NCI-H345 (cell line): ENCODE measurements at regions not wholly inside any gene's neighbourhood (a gene's known extent, or its start where the extent isn't known, plus 50 kb on each side); places are given as distances from the start of the nearest gene placed in this dataset.
"Not testable (repeated sequence)": the region's sequence is repeated elsewhere in the genome, so short reads cannot be mapped to it uniquely, and the experiment has no call there.

Source experiments
- DNase-seq: peaks from one replicate; lab custom pipeline; 2025; lab: John Stamatoyannopoulos, UW

GRCh38 chr12:114858388-114859146, 174.6 kb upstream of the TBX3 start:
- no peak for DNase-seq

- DNase-seq: no peak
Measured at GRCh38 chr12:114855678-114856077, 171.7 kb upstream of the TBX3 start.

- no peak for DNase-seq
Measured at GRCh38 chr12:114852976-114853529, 169.1 kb upstream of the TBX3 start.

DNA sequence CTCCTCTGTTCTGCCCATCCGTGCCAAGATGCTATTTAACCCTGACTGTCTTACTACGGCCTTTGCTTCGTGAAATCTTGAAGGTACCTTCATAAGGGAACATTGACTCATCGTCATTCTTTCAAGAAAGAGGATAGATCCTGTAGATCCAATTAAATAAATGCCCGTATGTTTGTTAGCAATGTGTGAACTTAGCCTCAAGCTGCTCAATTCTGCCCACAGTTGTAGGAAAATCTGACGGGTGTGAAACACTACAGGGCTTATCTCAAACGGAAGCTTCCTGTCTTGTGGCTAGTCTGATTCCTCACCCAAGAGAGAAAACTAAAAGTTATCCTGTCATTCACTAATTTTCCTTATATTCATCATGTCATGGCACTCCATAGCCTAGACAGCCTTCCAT, 168.0 kb upstream of the TBX3 start:
- no peak for DNase-seq

- DNase-seq: no peak
Measured at GRCh38 chr12:114850661-114851275, 166.8 kb upstream of the TBX3 start.

DNA sequence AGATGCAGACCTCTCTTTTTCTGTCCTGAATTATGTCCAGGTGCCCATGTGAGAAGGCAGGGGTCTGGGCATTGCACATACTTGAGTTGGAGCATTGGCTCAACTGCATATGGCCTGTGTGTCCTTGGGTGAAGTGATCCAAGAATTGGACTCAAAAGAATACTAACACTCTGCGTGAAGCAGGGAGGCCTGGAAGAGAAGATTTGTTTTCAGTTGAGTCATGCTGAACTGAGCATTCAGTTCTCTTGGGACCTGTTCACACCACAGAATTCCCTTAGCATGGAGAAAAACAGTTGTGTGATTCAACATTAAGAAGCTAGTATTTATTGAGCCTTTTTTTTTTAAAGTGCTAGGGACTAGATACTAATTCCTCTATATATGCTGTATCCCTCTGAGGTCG, 164.7 kb upstream of the TBX3 start:
- no peak for DNase-seq

DNA sequence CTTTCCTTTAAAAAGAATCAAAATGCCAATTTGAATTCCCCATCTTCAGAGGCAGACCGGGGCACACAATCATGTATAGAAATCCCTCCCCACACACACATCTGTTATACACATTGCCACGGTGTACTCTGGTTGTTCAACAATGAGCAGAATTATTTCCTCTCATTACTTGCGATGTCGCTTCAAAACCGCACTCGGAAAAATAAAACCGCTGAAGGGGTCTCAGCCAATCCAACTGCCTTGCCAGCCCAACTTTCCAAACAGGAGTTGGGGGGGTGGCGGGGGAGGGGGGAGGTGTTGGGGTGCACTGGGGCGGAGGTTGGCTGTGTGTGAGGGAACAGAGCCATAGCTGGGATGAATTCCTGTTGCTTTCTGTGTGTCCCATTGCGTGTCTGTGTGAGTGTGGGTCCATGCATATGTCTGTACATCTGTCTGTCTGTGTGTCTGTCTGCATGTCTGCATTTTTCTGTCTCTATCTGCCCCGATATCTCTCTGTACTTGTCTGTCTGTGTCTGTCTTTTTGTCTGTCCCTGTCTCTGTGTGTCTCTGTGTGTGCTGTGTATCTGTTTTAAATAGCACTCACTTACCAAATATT, 163.6 kb upstream of the TBX3 start:
- DNase-seq: no peak

- DNase-seq: no peak
Measured at GRCh38 chr12:114846771-114847170, 162.8 kb upstream of the TBX3 start.

DNA sequence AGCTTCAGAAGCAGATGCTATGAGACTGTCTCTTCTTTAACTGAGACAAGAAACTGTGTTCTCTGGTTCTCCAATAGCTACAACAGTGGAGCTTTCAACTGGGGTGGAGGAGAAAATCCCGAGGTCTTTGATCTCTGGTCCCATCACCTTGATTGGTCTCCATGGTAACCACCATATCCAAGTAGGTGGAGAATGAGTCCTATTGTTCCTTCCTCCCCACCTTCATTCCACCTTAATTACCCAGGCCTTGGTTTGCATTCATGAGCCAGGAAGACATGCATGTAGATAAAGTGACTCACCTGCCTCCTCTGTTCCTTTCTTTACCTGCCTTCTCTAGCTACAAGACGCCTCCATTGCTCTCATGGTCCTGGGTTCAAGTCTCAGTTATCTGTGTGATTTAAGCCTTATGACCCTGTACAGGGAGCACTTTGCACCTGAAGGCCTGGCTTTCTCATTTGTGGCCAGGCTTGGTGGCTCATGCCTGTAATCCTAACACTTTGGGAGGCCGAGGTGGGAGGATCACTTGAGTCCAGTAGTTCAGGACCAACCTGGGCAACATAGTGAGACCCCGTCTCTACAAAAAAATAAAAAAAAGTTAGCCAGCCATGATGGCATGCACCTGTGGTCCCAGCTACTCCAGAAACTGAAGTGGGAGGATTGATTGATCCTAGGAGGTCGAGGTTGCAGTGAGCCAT, 157.7 kb upstream of the TBX3 start:
- no peak for DNase-seq

GRCh38 chr12:114838480-114838879, 154.5 kb upstream of the TBX3 start:
- DNase-seq: no peak

DNA sequence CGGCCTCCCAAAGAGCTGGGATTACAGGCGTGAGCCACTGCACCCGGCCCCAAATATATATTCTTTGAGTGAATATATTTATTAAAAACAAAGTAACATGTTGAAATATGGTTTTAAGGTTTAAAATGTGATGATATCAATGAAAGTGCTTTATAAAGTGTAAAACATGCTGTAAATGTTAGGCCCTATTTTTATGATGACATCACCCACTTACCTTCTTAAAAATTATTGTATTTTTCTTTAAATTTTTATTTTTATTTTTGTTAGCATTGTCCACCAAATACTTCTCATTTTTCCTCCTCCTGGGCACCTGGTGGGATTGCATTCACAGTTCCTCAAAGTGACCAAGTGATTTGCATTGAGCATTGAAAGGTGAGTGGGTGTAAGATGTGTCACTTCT, 152.6 kb upstream of the TBX3 start:
- DNase-seq: no peak

GRCh38 chr12:114835031-114835430, 151.1 kb upstream of the TBX3 start:
- DNase-seq: no peak

DNA sequence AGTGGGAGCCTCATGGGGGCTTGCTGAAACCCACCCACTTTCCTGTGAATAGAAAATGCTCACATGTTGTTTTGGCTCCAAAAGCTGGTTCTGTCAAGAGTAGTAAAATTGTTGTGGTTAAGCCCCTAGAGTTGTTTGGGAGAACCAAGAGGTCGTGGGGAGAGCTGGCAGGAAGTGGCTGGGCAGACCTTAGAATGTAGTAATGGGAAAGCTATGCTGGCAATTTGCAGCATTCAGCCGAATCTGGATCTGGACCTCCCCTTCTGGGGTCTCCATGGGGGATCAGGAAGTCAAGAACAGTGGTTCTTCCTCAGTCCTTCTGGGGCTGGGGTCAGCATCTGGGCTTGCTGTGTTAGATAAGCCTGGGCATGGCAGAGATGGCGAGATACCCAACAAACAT, 150.6 kb upstream of the TBX3 start:
- DNase-seq: no peak

DNA sequence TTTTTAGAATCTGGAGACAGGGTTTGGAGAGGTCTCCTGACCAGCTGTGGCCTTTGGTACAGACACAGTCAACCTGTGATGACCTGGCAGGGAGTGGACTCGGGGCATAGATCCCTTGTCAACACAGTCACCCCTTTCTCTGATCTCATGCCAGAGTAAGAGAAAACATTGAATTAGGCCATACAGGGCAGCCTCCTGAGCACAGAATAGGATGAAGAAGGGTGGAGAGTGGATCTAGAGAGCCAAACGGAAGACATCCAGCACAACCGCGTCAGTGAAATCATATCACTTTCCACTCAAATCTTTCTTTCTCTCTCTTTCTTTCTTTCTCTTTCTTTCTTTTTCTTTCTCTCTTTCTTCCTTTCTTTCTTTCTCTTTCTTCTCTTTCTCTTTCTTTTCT, 145.9 kb upstream of the TBX3 start:
- DNase-seq: no peak

DNA sequence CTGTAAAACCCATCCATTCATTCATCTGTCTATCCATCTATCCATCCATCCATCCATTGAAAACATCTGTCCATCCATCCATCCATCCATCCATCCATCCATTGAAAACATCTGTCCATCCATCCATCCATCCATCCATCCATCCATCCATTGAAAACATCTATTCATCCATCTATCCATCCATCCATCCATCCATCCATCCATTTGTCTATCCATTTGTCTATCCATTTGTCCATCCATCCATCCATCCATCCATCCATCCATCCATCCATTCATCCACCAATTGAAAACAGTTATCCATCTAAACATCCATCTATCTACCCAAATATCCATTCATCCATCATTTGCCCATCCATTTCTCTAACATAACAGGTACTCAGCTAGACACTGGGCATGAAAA, 145.3 kb upstream of the TBX3 start:
- DNase-seq: not testable (repeated sequence)

DNA sequence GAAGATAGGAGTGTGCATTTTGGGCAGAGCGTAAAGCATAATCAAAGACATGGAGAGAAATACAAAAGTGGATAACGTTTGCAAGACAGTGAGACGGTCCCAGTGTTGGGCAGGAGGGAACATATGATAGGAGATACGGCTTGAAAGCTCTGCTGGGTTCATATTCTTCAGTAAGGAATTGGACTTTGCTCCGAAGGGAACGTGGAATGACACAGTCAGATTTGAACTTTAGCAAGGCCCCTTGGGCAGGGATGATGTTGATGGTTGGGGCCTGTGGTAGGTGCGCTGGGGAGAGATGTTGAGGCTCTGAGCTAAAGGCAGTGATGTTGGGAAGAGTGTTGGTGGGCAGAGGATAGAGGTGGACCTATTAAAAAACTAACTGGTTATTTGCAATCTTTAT, 143.5 kb upstream of the TBX3 start:
- no peak for DNase-seq

GRCh38 chr12:114826244-114826643, 142.3 kb upstream of the TBX3 start:
- DNase-seq: no peak

DNA sequence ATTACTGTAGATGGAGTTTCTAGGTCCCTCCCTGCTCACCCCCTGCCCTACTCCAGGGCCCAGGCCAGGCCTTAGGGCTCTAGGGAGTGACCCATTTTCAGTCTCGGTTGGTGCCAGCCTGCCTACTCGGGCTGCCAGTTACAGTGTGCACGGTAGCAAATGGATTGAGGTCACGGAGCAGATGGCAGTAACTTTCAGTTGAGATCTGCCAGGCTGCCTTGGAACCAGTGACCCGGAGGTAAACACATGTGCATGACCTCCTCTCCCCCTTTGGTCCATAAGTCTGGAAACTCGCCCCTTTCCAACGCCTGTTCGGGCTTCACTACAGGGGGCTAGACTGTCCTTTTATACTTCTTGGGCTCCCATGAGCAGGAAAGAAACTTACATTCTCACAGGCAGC, 139.7 kb upstream of the TBX3 start:
- DNase-seq: no peak

DNA sequence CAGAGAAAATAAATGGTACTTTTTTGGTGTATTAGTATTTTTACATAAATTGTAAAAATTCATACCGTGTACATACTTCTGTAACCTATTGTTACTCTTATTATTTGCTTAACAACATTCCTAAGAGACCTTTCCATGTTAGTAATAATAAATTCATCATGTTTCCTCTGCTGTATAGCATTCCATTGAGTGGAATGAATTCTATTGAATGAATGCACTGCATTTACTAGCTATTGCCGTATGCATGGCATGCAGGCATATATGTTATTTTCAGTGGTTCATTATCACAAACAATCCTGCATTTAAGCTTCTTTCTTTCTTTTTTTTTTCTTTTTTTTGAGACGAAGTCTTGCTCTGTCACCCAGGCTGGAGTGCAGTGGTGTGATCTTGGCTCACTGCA, 137.6 kb upstream of the TBX3 start:
- no peak for DNase-seq

DNA sequence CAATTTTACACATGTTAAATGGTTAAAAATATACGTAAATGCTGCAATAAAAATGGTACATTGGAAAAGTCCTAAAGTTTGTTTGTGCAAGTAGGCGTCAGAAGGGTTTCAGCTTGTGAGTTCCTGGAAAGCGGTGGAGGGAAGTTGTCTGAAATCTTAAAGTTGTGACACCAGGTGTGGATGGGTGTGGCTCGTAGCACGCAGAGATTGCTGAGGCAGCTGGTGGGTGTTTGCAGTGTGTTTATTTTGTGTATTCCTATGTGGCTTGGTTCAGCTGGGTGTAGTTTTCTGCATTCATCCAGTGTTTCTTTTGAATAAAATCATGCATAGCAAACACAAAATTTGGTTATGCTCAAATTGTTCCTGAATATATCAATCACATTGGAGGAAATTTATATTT, 136.8 kb upstream of the TBX3 start:
- DNase-seq: no peak

DNA sequence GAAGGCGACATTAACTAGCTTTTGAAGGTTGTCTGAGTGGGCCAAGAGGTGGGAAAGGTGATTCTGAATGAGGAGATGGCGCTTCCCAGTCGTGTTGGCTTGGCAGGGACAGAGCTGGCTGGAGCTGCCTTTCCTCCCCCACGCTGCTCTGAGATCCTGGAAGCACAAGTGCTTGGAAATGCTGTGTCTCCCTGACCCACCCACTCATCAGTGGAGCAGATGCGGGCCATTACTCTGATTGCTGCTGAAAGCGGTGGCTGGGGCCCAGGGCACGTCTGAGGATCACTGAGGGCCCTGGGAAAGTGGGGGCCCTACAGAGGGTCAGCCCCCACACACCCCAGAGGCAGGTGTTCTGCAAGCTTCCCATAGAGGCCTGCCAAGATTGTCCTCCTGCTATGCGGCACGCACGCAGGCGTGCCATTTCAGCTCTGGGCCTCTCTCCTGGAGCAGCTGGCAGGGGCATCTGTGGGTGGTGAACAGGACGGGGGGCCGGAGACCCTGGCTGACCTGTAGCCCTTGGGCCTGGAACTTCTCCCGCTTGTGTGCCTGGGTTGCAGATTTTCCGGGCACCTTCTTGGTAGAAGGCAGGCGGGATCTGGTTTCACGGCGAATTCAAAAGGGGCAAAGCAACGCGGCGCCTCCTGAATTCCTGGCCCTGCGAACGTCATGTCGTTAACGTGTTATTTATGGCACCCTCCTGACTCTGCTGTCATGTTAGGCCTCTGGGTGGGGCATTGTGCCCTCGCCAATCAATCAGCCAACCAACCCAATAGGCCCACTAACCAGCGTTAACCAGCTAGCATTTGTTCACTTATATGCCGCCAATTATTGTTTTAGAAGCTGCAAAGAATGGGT, 133.8 kb upstream of the TBX3 start:
- no peak for DNase-seq
